ENCODE measurements at regions not wholly inside any gene's neighbourhood (a gene's known extent, or its start where the extent isn't known, plus 50 kb on each side); places are given as distances from the start of the nearest gene placed in this dataset.
A peak's percentile ranks its signal among the peaks of the same experiment; 100 is the strongest.
"Not testable (repeated sequence)": the region's sequence is repeated elsewhere in the genome, so short reads cannot be mapped to it uniquely, and the experiment has no call there.

DNA sequence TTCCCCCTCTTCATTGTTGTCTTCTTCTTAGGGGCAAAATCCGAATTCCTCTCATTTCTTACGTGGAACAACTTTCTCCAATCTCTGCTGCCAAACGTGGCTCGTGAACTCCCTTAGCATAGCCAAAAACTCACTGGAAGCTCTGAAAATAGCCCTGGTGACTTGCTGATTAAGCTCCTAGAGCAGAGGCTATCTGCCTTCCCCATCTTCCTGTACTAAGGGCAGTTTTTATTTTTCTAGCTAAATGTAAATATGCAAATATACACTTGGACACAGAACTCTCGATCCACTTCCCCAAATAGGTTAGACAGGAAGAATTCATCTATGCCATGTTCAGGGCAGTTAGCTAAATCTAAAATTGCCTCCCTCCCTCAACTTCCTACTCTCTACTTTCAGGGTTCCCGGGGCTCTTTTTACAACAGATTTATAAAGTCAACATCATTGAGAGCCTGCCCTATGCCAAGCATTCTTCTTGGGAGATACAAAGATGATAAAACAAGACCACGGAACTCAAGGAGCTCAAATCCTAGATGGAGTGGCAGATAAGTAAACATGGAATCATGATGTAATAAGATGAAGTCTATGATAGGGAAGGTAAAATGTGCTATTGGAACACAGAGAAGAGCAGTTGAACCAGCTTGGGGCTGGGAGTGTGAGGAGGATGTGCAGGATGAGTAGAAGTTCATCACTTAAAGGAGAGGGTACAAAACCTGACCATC is 59.4 kb upstream of the FMOD start:
- H3K9ac ChIP-seq (ENCODE audit: low read length in 2 of 2) = peak overlapping the region in 1 of 2 donors; percentile 13
- H3K27me3 ChIP-seq (ENCODE audit: control insufficient read depth in 1 of 2, insufficient read depth in 2 of 2, low read length in 2 of 2) = no peaks in the 10 kb centered on the region
- no peaks in the 10 kb centered on the region for H3K36me3 ChIP-seq (ENCODE audit: control insufficient read depth in 2 of 2, insufficient read depth in 2 of 2, low read length in 2 of 2)
- H3K9me3 ChIP-seq (ENCODE audit: control insufficient read depth in 2 of 2, low read length in 2 of 2) = no peaks in the 10 kb centered on the region
- H3K4me3 ChIP-seq (ENCODE audit: low read length in 2 of 2) = no peak overlapping the region
- H3K27ac ChIP-seq (ENCODE audit: low read length) = no peak overlapping the region
- peaks cover 47% of the 10 kb centered on the region for H3K4me1 ChIP-seq (ENCODE audit: control insufficient read depth, insufficient read depth, low read length)

DNA sequence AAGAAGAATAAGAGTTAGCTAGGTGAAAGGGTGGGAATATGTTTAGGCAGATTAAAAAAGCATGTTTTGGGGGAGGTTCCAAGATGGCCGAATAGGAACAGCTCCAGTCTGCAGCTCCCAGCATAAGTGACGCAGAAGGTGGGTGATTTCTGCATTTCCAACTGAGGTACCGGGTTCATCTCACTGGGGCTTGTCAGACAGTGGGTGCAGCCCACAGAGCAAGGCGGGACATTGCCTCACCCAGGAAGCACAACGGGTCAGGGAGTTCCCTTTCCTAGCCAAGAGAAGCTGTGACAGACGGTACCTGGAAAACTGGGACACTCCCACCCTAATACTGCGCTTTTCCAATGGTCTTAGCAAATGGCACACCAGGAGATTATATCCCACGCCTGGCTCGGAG is 60.5 kb upstream of the FMOD start:
- H3K4me1 ChIP-seq (ENCODE audit: control insufficient read depth, insufficient read depth, low read length) = peaks cover 36% of the 10 kb centered on the region
- not testable (repeated sequence) for H3K9me3 ChIP-seq (ENCODE audit: control insufficient read depth in 2 of 2, low read length in 2 of 2); H3K27ac ChIP-seq (ENCODE audit: low read length); H3K36me3 ChIP-seq (ENCODE audit: control insufficient read depth in 2 of 2, insufficient read depth in 2 of 2, low read length in 2 of 2); H3K27me3 ChIP-seq (ENCODE audit: control insufficient read depth in 1 of 2, insufficient read depth in 2 of 2, low read length in 2 of 2); H3K9ac ChIP-seq (ENCODE audit: low read length in 2 of 2); H3K4me3 ChIP-seq (ENCODE audit: low read length in 2 of 2)

DNA sequence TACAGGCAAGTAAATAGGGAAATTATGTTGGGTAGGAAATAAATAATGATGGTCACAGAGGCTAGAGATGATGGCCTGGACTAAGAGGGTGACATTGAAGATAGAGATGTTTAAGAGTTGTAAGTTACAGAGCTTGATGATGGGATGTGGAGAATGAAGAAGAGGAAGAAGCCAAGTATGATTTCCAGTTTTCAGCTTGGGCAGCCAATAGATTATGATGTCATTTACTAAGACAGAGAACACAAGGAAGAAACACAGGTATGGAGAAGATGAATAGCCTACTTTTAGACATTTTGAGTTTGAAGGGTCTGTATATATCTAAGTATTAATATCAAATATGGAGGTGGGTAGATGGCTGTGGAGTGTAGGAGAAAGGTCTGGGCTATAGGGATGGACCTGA is 56.0 kb upstream of the PRELP start:
- H3K9me3 ChIP-seq (ENCODE audit: control insufficient read depth in 2 of 2, low read length in 2 of 2) = no peaks in the 10 kb centered on the region
- no peak overlapping the region for H3K4me3 ChIP-seq (ENCODE audit: low read length in 2 of 2)
- no peaks in the 10 kb centered on the region for H3K27me3 ChIP-seq (ENCODE audit: control insufficient read depth in 1 of 2, insufficient read depth in 2 of 2, low read length in 2 of 2)
- H3K36me3 ChIP-seq (ENCODE audit: control insufficient read depth in 2 of 2, insufficient read depth in 2 of 2, low read length in 2 of 2) = no peaks in the 10 kb centered on the region
- H3K9ac ChIP-seq (ENCODE audit: low read length in 2 of 2) = no peak overlapping the region
- no peak overlapping the region for H3K27ac ChIP-seq (ENCODE audit: low read length)
- H3K4me1 ChIP-seq (ENCODE audit: control insufficient read depth, insufficient read depth, low read length) = peaks cover under 1% of the 10 kb centered on the region

DNA sequence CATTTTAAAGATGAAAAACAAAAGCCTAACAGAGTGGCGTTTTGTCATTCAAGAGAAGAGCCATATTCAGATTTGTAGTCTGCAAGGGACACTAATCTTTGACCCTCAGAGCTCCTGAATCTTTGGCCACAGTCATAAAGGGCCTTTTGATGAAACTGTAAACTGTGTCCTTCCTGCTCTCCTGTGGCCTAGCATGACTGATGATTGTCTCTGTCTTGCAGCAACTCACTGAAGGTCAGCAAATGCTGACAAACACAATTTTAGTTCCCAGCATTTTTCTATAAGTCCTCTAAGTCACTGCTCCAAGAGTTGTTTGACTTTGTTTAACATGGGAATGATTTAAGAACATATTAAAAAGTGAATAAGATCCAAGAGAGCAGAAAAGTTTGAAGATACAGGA is 55.3 kb upstream of the PRELP start:
- Histone ChIP-seq H3K36me3 (ENCODE audit: control insufficient read depth in 2 of 2, insufficient read depth in 2 of 2, low read length in 2 of 2) (no peaks in the 10 kb centered on the region), H3K27me3 (ENCODE audit: control insufficient read depth in 1 of 2, insufficient read depth in 2 of 2, low read length in 2 of 2) (no peaks in the 10 kb centered on the region), H3K4me1 (ENCODE audit: control insufficient read depth, insufficient read depth, low read length) (peaks cover 8% of the 10 kb centered on the region), H3K4me3 (ENCODE audit: low read length in 2 of 2) (no peak overlapping the region), H3K9ac (ENCODE audit: low read length in 2 of 2) (no peak overlapping the region), H3K27ac (ENCODE audit: low read length) (no peak overlapping the region), H3K9me3 (ENCODE audit: control insufficient read depth in 2 of 2, low read length in 2 of 2) (no peaks in the 10 kb centered on the region)

DNA sequence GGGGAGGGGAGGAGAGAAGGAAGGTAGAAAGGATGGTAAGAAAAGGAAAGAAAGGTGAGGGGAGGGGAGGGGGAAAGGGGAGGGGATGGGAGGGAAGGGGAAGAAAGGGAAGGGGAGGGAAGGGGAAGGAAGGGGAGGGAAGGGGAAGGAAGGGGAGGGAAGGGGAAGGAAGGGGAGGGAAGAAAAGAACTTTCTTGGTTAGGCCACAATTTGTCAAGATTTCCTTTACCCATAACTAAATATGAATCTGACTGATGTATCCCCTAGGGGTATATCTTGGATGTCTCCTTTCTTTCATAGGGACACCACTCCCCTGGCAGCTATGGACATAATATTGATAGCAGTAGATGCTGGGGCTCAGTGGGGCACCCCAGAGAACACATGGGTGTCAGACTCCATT is 54.4 kb upstream of the PRELP start:
- Histone ChIP-seq H3K9ac (ENCODE audit: low read length in 2 of 2) (no peak overlapping the region), H3K4me3 (ENCODE audit: low read length in 2 of 2) (no peak overlapping the region), H3K36me3 (ENCODE audit: control insufficient read depth in 2 of 2, insufficient read depth in 2 of 2, low read length in 2 of 2) (no peaks in the 10 kb centered on the region), H3K27me3 (ENCODE audit: control insufficient read depth in 1 of 2, insufficient read depth in 2 of 2, low read length in 2 of 2) (no peaks in the 10 kb centered on the region), H3K27ac (ENCODE audit: low read length) (no peak overlapping the region), H3K9me3 (ENCODE audit: control insufficient read depth in 2 of 2, low read length in 2 of 2) (no peaks in the 10 kb centered on the region), H3K4me1 (ENCODE audit: control insufficient read depth, insufficient read depth, low read length) (peaks cover 11% of the 10 kb centered on the region)

DNA sequence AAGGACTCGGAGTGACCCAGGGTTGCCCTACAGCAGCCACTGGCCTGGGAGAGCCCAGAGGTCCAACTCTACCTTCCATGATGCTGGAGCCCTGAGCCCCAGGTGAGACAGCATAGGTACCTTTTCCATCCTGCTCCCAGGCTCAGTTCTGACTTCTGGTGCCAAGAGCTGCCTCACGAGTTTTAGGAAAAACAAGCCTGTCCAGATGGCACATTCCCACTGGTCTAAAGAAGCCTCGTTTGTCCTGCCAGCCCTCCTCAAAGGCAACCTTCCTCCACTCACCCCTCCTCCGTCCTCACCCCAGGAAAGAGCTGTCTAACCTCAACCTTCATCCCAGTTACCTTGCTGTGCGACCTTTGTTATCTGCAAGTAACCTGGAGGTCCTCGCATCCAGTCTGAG is 53.5 kb upstream of the PRELP start:
- Histone ChIP-seq H3K27me3 (ENCODE audit: control insufficient read depth in 1 of 2, insufficient read depth in 2 of 2, low read length in 2 of 2) (no peaks in the 10 kb centered on the region), H3K36me3 (ENCODE audit: control insufficient read depth in 2 of 2, insufficient read depth in 2 of 2, low read length in 2 of 2) (no peaks in the 10 kb centered on the region), H3K9me3 (ENCODE audit: control insufficient read depth in 2 of 2, low read length in 2 of 2) (no peaks in the 10 kb centered on the region), H3K27ac (ENCODE audit: low read length) (no peak overlapping the region), H3K4me3 (ENCODE audit: low read length in 2 of 2) (no peak overlapping the region), H3K9ac (ENCODE audit: low read length in 2 of 2) (no peak overlapping the region), H3K4me1 (ENCODE audit: control insufficient read depth, insufficient read depth, low read length) (peaks cover 11% of the 10 kb centered on the region)

DNA sequence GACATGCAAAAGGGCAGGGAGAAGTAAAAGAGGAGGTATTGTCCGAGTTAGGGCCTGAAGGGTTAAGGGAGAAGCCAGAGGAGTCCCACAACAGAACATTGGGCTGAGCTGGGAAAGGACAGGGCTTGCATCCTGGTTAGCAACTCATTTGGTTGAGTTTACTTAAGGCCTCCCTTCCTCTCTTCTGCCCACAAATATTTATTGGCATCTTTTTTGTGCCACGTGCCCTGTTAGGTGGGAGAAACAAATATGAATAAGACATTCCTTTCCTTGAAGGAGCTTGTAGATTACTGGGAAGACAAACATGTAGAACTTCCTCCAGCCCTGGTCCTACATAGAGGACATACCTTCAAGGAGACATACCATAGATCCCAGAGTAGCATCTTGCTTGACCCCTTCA is 53.0 kb upstream of the PRELP start:
- Histone ChIP-seq H3K27ac (ENCODE audit: low read length) (no peak overlapping the region), H3K9ac (ENCODE audit: low read length in 2 of 2) (no peak overlapping the region), H3K4me1 (ENCODE audit: control insufficient read depth, insufficient read depth, low read length) (peaks cover 11% of the 10 kb centered on the region), H3K36me3 (ENCODE audit: control insufficient read depth in 2 of 2, insufficient read depth in 2 of 2, low read length in 2 of 2) (no peaks in the 10 kb centered on the region), H3K27me3 (ENCODE audit: control insufficient read depth in 1 of 2, insufficient read depth in 2 of 2, low read length in 2 of 2) (no peaks in the 10 kb centered on the region), H3K4me3 (ENCODE audit: low read length in 2 of 2) (no peak overlapping the region), H3K9me3 (ENCODE audit: control insufficient read depth in 2 of 2, low read length in 2 of 2) (no peaks in the 10 kb centered on the region)

DNA sequence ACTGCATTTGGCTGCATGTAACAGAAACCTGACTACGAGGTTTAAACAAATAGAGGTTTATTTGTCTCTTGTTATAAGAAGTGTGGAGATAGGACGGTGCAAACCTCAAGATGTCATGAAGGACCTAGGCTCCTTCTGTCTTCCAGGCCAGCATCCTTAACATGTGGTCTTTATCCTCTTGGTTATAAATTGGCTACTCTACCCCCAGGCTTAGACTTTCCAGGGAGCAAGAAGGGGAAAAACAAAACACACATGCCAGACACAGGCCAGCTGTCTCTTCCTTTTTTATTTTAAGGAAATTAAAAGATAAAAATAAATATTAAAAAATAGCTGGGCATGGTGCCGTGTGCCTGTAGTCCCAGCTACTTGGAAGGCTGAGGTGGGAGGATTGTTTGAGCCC is 51.3 kb upstream of the PRELP start:
- no peak overlapping the region for H3K4me3 ChIP-seq (ENCODE audit: low read length in 2 of 2)
- no peak overlapping the region for H3K9ac ChIP-seq (ENCODE audit: low read length in 2 of 2)
- H3K27ac ChIP-seq (ENCODE audit: low read length) = no peak overlapping the region
- peaks cover 11% of the 10 kb centered on the region for H3K4me1 ChIP-seq (ENCODE audit: control insufficient read depth, insufficient read depth, low read length)
- H3K27me3 ChIP-seq (ENCODE audit: control insufficient read depth in 1 of 2, insufficient read depth in 2 of 2, low read length in 2 of 2) = no peaks in the 10 kb centered on the region
- H3K36me3 ChIP-seq (ENCODE audit: control insufficient read depth in 2 of 2, insufficient read depth in 2 of 2, low read length in 2 of 2) = no peaks in the 10 kb centered on the region
- H3K9me3 ChIP-seq (ENCODE audit: control insufficient read depth in 2 of 2, low read length in 2 of 2) = no peaks in the 10 kb centered on the region

DNA sequence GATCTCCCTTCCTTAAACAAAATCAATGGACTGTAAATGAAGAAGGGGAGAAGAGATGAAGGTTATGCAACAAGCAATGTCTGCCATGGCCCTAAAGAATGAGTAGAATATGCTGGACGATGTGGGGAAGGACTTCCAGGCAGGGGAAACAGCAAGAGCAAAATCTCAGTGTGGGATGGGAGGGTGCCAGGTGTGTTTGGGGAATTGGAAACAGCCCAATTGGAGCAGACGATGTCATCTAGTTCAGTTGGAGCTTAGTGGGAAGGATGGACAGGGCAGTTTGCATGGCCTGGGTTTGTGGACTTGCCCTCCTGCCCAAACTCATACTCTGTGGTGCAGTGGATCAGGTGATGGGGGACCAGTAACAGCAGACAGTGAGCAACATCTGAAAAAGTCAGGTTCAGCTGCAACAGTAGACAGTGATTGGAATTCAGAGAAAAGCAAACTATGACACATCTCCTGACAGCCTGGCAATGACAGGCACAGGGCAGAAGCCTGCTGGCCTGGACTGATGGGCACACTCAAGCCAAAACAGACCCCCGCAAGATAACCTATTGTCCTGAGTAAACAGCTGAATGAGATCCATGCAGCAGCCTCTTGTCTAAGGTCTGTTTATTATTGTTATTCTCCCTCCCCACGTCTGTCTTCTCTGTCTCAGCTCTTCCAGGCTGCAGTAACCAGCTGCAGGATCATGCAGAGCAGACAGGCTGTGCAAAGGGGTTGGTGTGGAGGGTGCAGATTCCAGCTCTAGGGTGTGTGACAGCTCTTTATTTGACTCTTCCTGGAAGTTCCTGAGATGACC is 50.5 kb upstream of the PRELP start:
- peaks cover 11% of the 10 kb centered on the region for H3K4me1 ChIP-seq (ENCODE audit: control insufficient read depth, insufficient read depth, low read length)
- H3K27ac ChIP-seq (ENCODE audit: low read length) = peak overlapping the region; percentile 11
- H3K27me3 ChIP-seq (ENCODE audit: control insufficient read depth in 1 of 2, insufficient read depth in 2 of 2, low read length in 2 of 2) = no peaks in the 10 kb centered on the region
- peak overlapping the region in 1 of 2 donors; percentile 0 for H3K4me3 ChIP-seq (ENCODE audit: low read length in 2 of 2)
- no peaks in the 10 kb centered on the region for H3K36me3 ChIP-seq (ENCODE audit: control insufficient read depth in 2 of 2, insufficient read depth in 2 of 2, low read length in 2 of 2)
- no peak overlapping the region for H3K9ac ChIP-seq (ENCODE audit: low read length in 2 of 2)
- H3K9me3 ChIP-seq (ENCODE audit: control insufficient read depth in 2 of 2, low read length in 2 of 2) = no peaks in the 10 kb centered on the region

DNA sequence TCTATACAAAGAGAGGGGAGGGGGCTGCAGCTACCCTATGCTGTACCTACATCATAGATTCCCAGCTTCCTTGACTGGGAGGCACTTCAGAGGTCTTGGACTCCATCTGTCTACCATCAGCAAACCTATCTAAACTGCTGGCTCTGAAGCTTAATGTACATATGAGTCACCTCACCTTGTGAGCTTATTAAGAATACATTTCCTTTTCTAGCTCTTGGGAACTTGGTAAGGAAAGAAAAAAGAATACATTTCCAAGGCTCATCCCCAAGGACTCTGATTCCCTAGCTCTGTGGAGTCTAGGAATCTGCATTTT is 50.0 kb upstream of the PRELP start:
- no peak overlapping the region for H3K4me3 ChIP-seq (ENCODE audit: low read length in 2 of 2)
- no peak overlapping the region for H3K9ac ChIP-seq (ENCODE audit: low read length in 2 of 2)
- no peaks in the 10 kb centered on the region for H3K27me3 ChIP-seq (ENCODE audit: control insufficient read depth in 1 of 2, insufficient read depth in 2 of 2, low read length in 2 of 2)
- no peaks in the 10 kb centered on the region for H3K36me3 ChIP-seq (ENCODE audit: control insufficient read depth in 2 of 2, insufficient read depth in 2 of 2, low read length in 2 of 2)
- peaks cover 11% of the 10 kb centered on the region for H3K4me1 ChIP-seq (ENCODE audit: control insufficient read depth, insufficient read depth, low read length)
- no peaks in the 10 kb centered on the region for H3K9me3 ChIP-seq (ENCODE audit: control insufficient read depth in 2 of 2, low read length in 2 of 2)
- peak overlapping the region; percentile 11 for H3K27ac ChIP-seq (ENCODE audit: low read length)
